Bronchial epithelial cell (primary cell): ENCODE measurements at regions not wholly inside any gene's neighbourhood (a gene's known extent, or its start where the extent isn't known, plus 50 kb on each side); places are given as distances from the start of the nearest gene placed in this dataset.

Experiments used
- DNase-seq: peaks from one replicate; pipeline ENCODE4 v3.0.0-alpha.2; 2010; ENCODE audit warnings: low read depth
- FAIRE-seq: peaks from 2 replicates; lab custom pipeline; 2011; peaks lifted over from hg19 to GRCh38; lab: Jason Lieb, UNC
- H3K27me3 ChIP-seq: 2 replicates; pipeline ENCODE4 v1.5.1; 2011; ENCODE audit warnings: low read length; ENCODE audit not compliant: control insufficient read depth, insufficient read depth
- H3K36me3 ChIP-seq: 2 replicates; pipeline ENCODE4 v1.5.1; 2011; ENCODE audit warnings: low read length; ENCODE audit not compliant: control insufficient read depth, insufficient read depth
- H3K4me3 ChIP-seq: 2 replicates; pipeline ENCODE4 v1.5.1; 2011; ENCODE audit warnings: mild to moderate bottlenecking, low read depth, low read length, control low read depth
- TF ChIP-seq, protein P1 (sequence below): IDR thresholded peaks from 2 replicates; pipeline ENCODE4 v1.5.1; 2011; ENCODE audit warnings: mild to moderate bottlenecking, moderate library complexity, low read length, control low read depth, inconsistent platforms; ENCODE audit not compliant: insufficient read depth, severe bottlenecking

- no peak for FAIRE-seq
- TF ChIP-seq, protein P1, sequence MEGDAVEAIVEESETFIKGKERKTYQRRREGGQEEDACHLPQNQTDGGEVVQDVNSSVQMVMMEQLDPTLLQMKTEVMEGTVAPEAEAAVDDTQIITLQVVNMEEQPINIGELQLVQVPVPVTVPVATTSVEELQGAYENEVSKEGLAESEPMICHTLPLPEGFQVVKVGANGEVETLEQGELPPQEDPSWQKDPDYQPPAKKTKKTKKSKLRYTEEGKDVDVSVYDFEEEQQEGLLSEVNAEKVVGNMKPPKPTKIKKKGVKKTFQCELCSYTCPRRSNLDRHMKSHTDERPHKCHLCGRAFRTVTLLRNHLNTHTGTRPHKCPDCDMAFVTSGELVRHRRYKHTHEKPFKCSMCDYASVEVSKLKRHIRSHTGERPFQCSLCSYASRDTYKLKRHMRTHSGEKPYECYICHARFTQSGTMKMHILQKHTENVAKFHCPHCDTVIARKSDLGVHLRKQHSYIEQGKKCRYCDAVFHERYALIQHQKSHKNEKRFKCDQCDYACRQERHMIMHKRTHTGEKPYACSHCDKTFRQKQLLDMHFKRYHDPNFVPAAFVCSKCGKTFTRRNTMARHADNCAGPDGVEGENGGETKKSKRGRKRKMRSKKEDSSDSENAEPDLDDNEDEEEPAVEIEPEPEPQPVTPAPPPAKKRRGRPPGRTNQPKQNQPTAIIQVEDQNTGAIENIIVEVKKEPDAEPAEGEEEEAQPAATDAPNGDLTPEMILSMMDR = no peak
- no peak overlapping the region for H3K4me3 ChIP-seq
- peaks cover 1% of the 10 kb centered on the region for H3K27me3 ChIP-seq
- H3K36me3 ChIP-seq = no peaks in the 10 kb centered on the region
- DNase-seq = no peak
Measured at GRCh38 chr15:45763170-45763869, 128.5 kb downstream of the SQOR start.

DNA sequence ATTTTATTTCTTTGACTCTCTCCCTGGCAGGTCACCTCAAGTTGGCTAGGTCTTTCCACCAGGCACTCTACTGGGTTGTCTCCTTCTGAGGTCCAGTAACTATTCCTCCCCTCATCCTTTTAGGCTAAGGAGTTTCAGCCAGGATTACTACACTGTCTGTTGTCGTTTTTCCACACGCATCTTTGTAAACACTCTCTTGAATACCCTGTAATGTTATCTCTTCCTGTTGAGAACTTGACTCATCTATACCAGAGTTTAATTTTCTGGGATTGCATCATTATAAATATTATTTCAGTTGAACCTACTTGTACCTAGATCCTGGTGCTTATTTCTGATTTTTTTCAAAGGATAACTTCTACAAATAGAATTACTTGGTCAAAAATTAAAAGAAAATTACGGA is 138.3 kb downstream of the SQOR start:
- DNase-seq = peak; percentile 63
- Histone ChIP-seq H3K27me3 (peaks cover 4% of the 10 kb centered on the region), H3K4me3 (no peak overlapping the region), H3K36me3 (no peaks in the 10 kb centered on the region)
- FAIRE-seq = no peak
- TF ChIP-seq, protein P1 = no peak

GRCh38 chr15:45776772-45777171 is 141.9 kb downstream of the SQOR start:
- Histone ChIP-seq H3K4me3 (no peak overlapping the region), H3K36me3 (no peaks in the 10 kb centered on the region), H3K27me3 (peaks cover 4% of the 10 kb centered on the region)
- TF ChIP-seq, protein P1 = no peak
- peak; percentile 28 for FAIRE-seq
- DNase-seq = no peak

DNA sequence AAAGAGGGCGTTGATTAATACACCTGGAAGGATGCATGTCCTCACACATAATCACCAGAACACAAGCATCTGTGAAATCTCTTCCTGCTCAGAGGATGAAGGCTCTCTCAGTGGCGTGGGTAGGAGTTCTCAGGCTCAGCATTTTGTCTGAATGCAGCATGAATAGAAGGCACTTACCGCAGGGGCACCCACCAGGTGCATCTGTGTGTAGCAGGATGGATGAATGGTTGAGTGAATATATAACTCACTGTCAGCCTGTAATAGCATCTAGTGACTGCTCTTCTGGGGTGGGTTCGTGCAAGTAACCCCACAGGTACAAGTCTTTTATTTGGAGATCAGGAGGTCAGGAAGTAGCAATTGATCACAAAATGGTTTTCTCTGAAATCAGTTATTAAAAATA is 143.0 kb downstream of the SQOR start:
- H3K27me3 ChIP-seq = peaks cover 4% of the 10 kb centered on the region
- FAIRE-seq (no peak), DNase-seq (no peak)
- no peak overlapping the region for H3K4me3 ChIP-seq
- TF ChIP-seq, protein P1 = no peak
- no peaks in the 10 kb centered on the region for H3K36me3 ChIP-seq

DNA sequence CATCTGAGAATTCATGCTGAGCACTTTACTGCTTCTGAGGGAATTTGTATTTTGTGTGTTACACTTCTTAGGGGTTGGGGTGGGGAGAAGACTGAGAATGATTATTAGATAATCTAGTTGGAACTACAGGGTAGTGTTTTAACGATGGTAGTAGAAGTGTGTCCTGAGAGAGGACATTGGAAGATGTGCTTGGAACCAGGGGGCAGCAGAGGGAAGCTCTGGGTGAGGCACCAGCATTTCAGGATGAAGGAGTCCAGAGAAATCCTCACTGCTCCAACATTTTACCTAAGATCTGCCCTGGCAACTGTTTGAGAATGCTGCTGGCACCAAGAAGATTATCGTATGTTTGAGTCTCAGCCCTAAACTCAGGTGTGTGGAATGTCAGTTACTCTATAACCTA is 145.5 kb downstream of the SQOR start:
- Histone ChIP-seq H3K4me3 (no peak overlapping the region), H3K36me3 (no peaks in the 10 kb centered on the region), H3K27me3 (peaks cover 4% of the 10 kb centered on the region)
- DNase-seq (no peak), FAIRE-seq (no peak)
- TF ChIP-seq, protein P1 = no peak

GRCh38 chr15:45784656-45785055 is 149.8 kb downstream of the SQOR start:
- TF ChIP-seq, protein P1 = no peak
- Histone ChIP-seq H3K4me3 (no peak overlapping the region), H3K36me3 (no peaks in the 10 kb centered on the region), H3K27me3 (no peaks in the 10 kb centered on the region)
- DNase-seq = peak; percentile 65
- no peak for FAIRE-seq
